ENCODE measurements at regions not wholly inside any gene's neighbourhood (a gene's known extent, or its start where the extent isn't known, plus 50 kb on each side); places are given as distances from the start of the nearest gene placed in this dataset.

GRCh38 chr6:126640356-126640755, 300.4 kb downstream of the CENPW start:
- Histone ChIP-seq H3K27me3 (no peaks in the 10 kb centered on the region), H3K36me3 (no peaks in the 10 kb centered on the region), H3K4me1 (no peaks in the 10 kb centered on the region), H3K27ac (peak overlapping the region in 1 of 2 donors; percentile 29), H3K4me3 (no peak overlapping the region), H3K9me3 (no peaks in the 10 kb centered on the region)
- TF ChIP-seq POLR2A (IDR thresholded peaks at IDR 0.05) (no peak), CTCF (IDR thresholded peaks at IDR 0.05) (no peak)
- no peak for DNase-seq
- intact Hi-C loops (cut with DNase I; ENCODE audit: low total_unique reads), result no loop called here

GRCh38 chr6:126640921-126641320, 301.0 kb downstream of the CENPW start:
- no peak overlapping the region for H3K4me3 ChIP-seq
- TF ChIP-seq POLR2A (IDR thresholded peaks at IDR 0.05) (no peak), CTCF (IDR thresholded peaks at IDR 0.05) (no peak)
- H3K27ac ChIP-seq, result peak overlapping the region in 1 of 2 donors; percentile 29
- intact Hi-C loops (cut with DNase I; ENCODE audit: low total_unique reads), result no loop called here
- no peaks in the 10 kb centered on the region for H3K27me3 ChIP-seq
- H3K9me3 ChIP-seq, result no peaks in the 10 kb centered on the region
- H3K4me1 ChIP-seq, result no peaks in the 10 kb centered on the region
- no peak for DNase-seq
- no peaks in the 10 kb centered on the region for H3K36me3 ChIP-seq

GRCh38 chr6:126641641-126642040, 301.7 kb downstream of the CENPW start:
- Histone ChIP-seq H3K4me1 (no peaks in the 10 kb centered on the region), H3K36me3 (no peaks in the 10 kb centered on the region), H3K9me3 (no peaks in the 10 kb centered on the region), H3K4me3 (no peak overlapping the region), H3K27ac (no peak overlapping the region), H3K27me3 (no peaks in the 10 kb centered on the region)
- TF ChIP-seq POLR2A (IDR thresholded peaks at IDR 0.05) (no peak), CTCF (IDR thresholded peaks at IDR 0.05) (no peak)
- DNase-seq, result no peak
- intact Hi-C loops (cut with DNase I; ENCODE audit: low total_unique reads), result no loop called here

- no peaks in the 10 kb centered on the region for H3K4me1 ChIP-seq
- H3K9me3 ChIP-seq, result no peaks in the 10 kb centered on the region
- intact Hi-C loops (cut with DNase I; ENCODE audit: low total_unique reads), result no loop called here
- no peak for DNase-seq
- H3K27me3 ChIP-seq, result no peaks in the 10 kb centered on the region
- no peak overlapping the region for H3K27ac ChIP-seq
- no peak for TF ChIP-seq POLR2A (IDR thresholded peaks at IDR 0.05)
- TF ChIP-seq CTCF (IDR thresholded peaks at IDR 0.05), result no peak
- H3K36me3 ChIP-seq, result no peaks in the 10 kb centered on the region
- no peak overlapping the region for H3K4me3 ChIP-seq
Observed at GRCh38 chr6:126643352-126643751, 303.4 kb downstream of the CENPW start.

- H3K27me3 ChIP-seq, result no peaks in the 10 kb centered on the region
- no peak overlapping the region for H3K27ac ChIP-seq
- no peaks in the 10 kb centered on the region for H3K36me3 ChIP-seq
- H3K4me3 ChIP-seq, result no peak overlapping the region
- H3K4me1 ChIP-seq, result no peaks in the 10 kb centered on the region
- H3K9me3 ChIP-seq, result peaks cover 0 to 12% of the 10 kb centered on the region in 2 donors
- DNase-seq, result no peak
- intact Hi-C loops (cut with DNase I; ENCODE audit: low total_unique reads), result no loop called here
- TF ChIP-seq POLR2A (IDR thresholded peaks at IDR 0.05), result no peak
- no peak for TF ChIP-seq CTCF (IDR thresholded peaks at IDR 0.05)
Observed at GRCh38 chr6:126650931-126651330, 311.0 kb downstream of the CENPW start.
